Large intestine (tissue), 3 donors: ENCODE measurements at regions not wholly inside any gene's neighbourhood (a gene's known extent, or its start where the extent isn't known, plus 50 kb on each side); places are given as distances from the start of the nearest gene placed in this dataset.

Experiments
- DNase-seq, 2 donors: peaks; one replicate each; pipeline versions ENCODE4 v3.0.0 to v3.0.0-alpha.2; 2013
- H3K27ac ChIP-seq: one replicate; pipeline ENCODE4 v1.5.1; 2013; ENCODE audit warnings: low read length
- H3K27me3 ChIP-seq: 2 replicates; pipeline ENCODE4 v1.6.1; 2013; ENCODE audit warnings: low read length; ENCODE audit not compliant: control insufficient read depth, insufficient read depth
- H3K36me3 ChIP-seq: 2 replicates; pipeline ENCODE4 v1.6.1; 2013; ENCODE audit warnings: low read length; ENCODE audit not compliant: control insufficient read depth, insufficient read depth
- H3K4me1 ChIP-seq: one replicate; pipeline ENCODE4 v1.6.1; 2013; ENCODE audit warnings: low read length; ENCODE audit not compliant: control insufficient read depth, insufficient read depth
- H3K4me3 ChIP-seq: one replicate; pipeline ENCODE4 v1.5.1; 2013; ENCODE audit warnings: low read length
- H3K9me3 ChIP-seq: one replicate; pipeline ENCODE4 v1.6.1; 2013; ENCODE audit warnings: mild to moderate bottlenecking, low read depth, low read length, moderate library complexity; ENCODE audit not compliant: control insufficient read depth
- WGBS: methylation state at CpG from one replicate; pipeline ENCODE4 v1.1.5; 2013; ENCODE audit warnings: low lambda C conversion rate; ENCODE audit not compliant: insufficient coverage; 5-methylcytosine and 5-hydroxymethylcytosine counted together

DNA sequence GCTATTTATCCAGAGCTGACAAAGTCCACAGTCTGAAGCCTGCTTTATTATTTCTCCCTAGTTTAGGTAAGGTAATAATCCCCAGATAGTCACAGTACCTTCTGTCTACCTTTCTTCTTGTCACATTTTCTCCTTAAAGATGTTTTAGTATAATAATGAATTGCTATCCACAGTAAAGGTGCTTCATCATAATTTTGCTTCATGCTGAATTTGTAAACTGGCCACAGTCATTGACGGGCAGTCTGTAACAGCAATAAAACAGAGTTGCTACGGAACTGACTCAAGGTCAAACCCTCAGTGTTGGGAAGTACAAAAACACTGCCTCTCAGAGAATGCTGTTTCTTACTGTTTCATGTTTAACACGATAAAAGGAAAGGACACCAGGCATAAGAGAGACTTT, 195.7 kb downstream of the ZNF608 start:
- no peaks in the 10 kb centered on the region for H3K36me3 ChIP-seq
- H3K9me3 ChIP-seq = no peaks in the 10 kb centered on the region
- no peak overlapping the region for H3K4me3 ChIP-seq
- H3K27me3 ChIP-seq = no peaks in the 10 kb centered on the region
- peak in 1 of 2 donors; percentile 63 for DNase-seq
- H3K27ac ChIP-seq = peak overlapping the region; percentile 10
- H3K4me1 ChIP-seq = no peaks in the 10 kb centered on the region
- WGBS = no CpG with 5 or more reads among the region's 3 CpGs

DNA sequence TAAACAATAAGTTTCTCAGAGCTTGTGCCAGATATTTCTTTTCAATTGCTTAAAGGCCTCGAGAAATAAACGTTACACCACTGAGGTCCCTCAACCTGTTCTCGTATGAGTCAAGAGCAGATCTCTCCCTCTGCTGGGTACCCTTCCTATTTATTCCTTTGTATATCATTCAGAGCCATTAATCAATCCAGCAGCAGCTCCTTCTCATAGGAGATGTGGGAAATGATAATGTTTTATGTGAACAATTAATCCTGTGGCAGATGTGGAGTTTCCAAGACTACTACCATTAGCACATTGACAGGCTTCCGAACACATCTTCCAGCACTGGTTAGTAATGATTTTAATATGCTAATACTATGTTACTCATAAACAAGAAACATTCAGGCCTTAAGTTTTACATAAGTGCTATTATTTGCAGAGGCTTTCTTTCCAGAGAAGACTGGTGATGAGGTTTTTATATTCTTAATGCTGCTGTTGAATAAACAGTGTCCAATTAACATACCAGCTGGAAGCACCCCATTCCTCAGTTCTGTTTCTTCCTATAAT, 196.5 kb downstream of the ZNF608 start:
- H3K27ac ChIP-seq = no peak overlapping the region
- H3K36me3 ChIP-seq = no peaks in the 10 kb centered on the region
- WGBS = 83% methylated on average over 2 of the region's 4 CpGs

DNA sequence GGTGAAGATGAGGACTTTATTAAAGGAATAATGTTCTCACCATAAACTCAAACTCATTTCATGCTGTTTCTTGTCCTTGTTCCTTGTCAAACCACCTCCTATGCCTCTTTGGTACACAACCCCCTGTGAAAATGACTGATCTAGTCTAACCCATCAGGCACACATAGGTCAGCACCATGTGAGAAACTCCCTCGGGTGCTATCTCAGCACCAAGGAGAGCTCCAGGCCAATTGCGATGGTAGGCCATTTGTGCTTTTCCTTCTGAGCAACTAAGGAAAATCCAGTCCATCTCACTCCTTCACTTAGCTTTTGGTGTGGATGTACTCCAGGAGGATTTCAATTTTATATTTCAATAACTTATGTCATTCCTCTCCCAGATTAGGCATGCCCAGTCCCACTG, 199.8 kb downstream of the ZNF608 start:
- no peaks in the 10 kb centered on the region for H3K4me1 ChIP-seq
- WGBS = no CpG with 5 or more reads among the region's 2 CpGs
- H3K9me3 ChIP-seq = no peaks in the 10 kb centered on the region
- no peaks in the 10 kb centered on the region for H3K36me3 ChIP-seq
- H3K4me3 ChIP-seq = no peak overlapping the region
- no peaks in the 10 kb centered on the region for H3K27me3 ChIP-seq
- no peak overlapping the region for H3K27ac ChIP-seq
- DNase-seq = peak in 1 of 2 donors; percentile 27

More for the DNA sequence above, 196.5 kb downstream of the ZNF608 start:
- no peaks in the 10 kb centered on the region for H3K27me3 ChIP-seq
- no peaks in the 10 kb centered on the region for H3K9me3 ChIP-seq
- DNase-seq = no peak
- no peaks in the 10 kb centered on the region for H3K4me1 ChIP-seq
- H3K4me3 ChIP-seq = no peak overlapping the region

DNA sequence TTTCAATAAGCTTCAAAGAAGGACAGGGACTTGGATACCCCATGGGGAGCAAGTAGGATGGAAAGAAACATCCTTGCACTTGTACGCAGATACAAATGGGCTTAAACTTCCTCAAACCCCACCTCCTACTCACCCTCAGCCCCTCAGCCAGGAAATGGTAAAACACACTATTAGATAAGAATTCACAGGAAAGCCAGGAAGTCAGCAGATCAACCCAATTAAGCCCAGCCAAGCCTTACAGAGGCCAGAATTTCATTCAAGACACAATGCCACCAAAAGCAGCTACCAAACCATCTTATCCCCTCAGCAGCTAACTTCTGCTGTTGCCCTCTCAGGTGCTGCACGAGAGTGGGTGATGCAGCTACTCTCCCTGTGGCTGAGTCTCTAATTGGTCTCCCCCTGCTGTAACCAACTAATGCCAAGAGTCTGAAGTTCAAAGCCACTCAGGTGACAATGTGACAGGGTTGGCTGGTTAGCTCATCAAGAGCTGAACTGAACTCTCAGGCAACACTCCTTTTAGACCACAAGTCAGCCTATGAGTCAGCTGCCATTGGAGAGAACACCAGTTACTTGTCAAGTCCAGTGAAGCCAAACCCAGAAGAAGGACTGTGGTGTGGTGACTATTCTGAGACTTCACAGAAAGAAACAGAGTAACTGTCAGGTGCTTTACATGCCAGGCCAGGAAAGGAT, 201.9 kb downstream of the ZNF608 start:
- Histone ChIP-seq H3K9me3 (no peaks in the 10 kb centered on the region), H3K4me3 (no peak overlapping the region), H3K36me3 (no peaks in the 10 kb centered on the region), H3K27ac (no peak overlapping the region), H3K27me3 (no peaks in the 10 kb centered on the region), H3K4me1 (no peaks in the 10 kb centered on the region)
- DNase-seq = peak; percentile 58 to 73
- WGBS = no CpG with 5 or more reads among the region's 2 CpGs

DNA sequence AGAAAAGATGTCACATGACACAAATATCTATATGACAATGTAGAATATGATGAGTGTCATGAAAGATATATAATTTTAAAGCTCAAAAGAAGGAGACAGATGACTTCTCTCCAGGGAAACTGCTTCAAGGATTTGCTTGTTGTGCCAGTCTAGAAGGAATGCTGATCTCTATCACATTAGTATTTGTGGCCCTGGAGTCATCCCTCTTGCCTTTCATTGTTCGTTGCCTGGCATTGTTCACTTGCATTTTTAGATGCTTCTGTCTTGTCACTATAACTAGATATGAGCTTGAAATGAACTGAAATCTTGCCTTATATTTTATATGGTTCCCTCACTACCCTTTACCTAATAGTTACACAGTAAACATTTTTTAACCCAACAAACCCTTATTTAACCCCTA, 207.5 kb downstream of the ZNF608 start:
- no peak overlapping the region for H3K27ac ChIP-seq
- DNase-seq = no peak
- no peaks in the 10 kb centered on the region for H3K27me3 ChIP-seq
- no peaks in the 10 kb centered on the region for H3K36me3 ChIP-seq
- H3K4me3 ChIP-seq = no peak overlapping the region
- no peaks in the 10 kb centered on the region for H3K4me1 ChIP-seq
- no peaks in the 10 kb centered on the region for H3K9me3 ChIP-seq
- WGBS = no CpG with 5 or more reads among the region's 1 CpG

DNA sequence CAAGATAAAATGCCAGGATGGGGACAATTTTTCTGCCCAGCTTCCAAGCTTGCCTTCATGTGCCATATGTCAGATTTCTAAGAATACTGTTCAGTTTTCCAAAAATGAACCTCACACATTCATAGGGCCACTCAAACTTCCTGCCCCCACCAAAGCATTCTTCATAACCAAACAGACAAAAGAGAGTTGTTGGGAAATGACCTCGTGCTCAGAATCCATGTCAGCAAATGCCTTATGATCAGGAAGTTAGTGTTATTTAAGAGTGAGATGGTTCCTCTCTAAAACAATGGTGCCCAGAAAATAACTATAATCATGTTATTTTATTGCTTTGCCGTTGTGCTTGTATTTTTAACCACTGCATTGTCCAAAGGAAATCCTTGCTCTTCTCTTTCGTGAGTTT, 208.2 kb downstream of the ZNF608 start:
- H3K4me3 ChIP-seq = no peak overlapping the region
- H3K27me3 ChIP-seq = no peaks in the 10 kb centered on the region
- no peak for DNase-seq
- no peaks in the 10 kb centered on the region for H3K9me3 ChIP-seq
- WGBS = 94% methylated on average over 3 of the region's 3 CpGs
- H3K4me1 ChIP-seq = no peaks in the 10 kb centered on the region
- no peaks in the 10 kb centered on the region for H3K36me3 ChIP-seq
- H3K27ac ChIP-seq = no peak overlapping the region

DNA sequence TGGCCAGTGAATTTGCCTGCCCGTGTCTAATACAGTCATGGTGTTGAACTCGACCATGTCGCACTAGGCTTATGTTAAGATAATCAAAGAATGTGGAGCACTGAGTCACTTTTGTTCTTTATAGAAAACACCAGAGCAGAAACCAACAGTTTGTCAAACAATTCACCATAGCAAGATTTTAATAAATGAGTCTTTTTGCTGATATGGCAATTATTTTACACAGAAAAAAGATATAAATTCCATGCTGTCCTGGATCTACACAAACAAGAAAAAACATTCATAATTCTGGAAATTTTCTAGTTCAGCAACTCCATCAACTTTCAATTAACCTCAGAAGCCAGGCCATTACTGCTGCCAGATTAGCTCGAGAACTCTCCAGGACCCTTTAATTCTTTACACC, 208.9 kb downstream of the ZNF608 start:
- Histone ChIP-seq H3K36me3 (no peaks in the 10 kb centered on the region), H3K4me1 (no peaks in the 10 kb centered on the region), H3K9me3 (no peaks in the 10 kb centered on the region), H3K27me3 (no peaks in the 10 kb centered on the region), H3K4me3 (no peak overlapping the region), H3K27ac (no peak overlapping the region)
- WGBS = 100% methylated on average over 1 of the region's 4 CpGs
- no peak for DNase-seq

DNA sequence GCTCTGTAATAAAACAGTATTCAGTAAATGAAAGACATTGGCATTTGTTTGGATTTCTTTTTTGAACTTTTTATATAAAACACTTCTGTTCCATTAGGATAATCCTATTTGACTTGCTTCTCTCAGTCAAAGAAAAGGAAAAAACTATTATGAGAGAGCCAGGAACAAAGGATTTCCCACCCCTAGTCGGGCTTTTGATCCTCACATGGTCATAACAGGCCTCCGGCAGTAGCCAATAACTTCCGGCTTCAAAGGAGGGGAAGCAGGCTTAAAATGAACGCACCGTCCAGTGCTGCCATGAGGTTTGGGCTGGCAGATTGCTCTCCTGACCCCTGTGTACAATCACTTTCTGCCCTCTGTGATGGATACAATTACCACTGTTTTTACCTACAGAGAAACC, 209.3 kb downstream of the ZNF608 start:
- H3K4me3 ChIP-seq = no peak overlapping the region
- WGBS = no CpG with 5 or more reads among the region's 5 CpGs
- H3K27me3 ChIP-seq = no peaks in the 10 kb centered on the region
- H3K9me3 ChIP-seq = no peaks in the 10 kb centered on the region
- DNase-seq = no peak
- H3K36me3 ChIP-seq = no peaks in the 10 kb centered on the region
- no peaks in the 10 kb centered on the region for H3K4me1 ChIP-seq
- no peak overlapping the region for H3K27ac ChIP-seq

DNA sequence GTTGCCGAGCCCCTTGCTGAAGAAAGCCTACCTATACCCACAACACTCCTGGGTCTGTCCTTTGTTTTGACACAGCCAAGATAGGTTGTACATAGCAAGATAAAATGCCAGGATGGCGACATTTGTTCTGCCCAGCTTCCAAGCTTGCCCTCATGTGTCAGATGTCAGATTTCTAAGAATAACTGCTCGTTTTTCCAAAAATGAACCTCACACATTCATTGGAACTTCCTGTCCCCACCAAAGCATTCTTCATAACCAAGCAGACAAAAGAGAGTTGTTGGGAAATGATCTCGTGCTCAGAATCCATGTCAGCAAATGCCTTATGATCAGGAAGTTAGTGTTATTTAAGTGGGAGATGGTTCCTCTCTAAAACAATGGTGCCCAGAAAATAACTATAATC, 210.1 kb downstream of the ZNF608 start:
- Histone ChIP-seq H3K27me3 (no peaks in the 10 kb centered on the region), H3K36me3 (no peaks in the 10 kb centered on the region), H3K4me3 (no peak overlapping the region), H3K4me1 (no peaks in the 10 kb centered on the region), H3K9me3 (no peaks in the 10 kb centered on the region), H3K27ac (no peak overlapping the region)
- no peak for DNase-seq
- 100% methylated on average over 1 of the region's 4 CpGs for WGBS

DNA sequence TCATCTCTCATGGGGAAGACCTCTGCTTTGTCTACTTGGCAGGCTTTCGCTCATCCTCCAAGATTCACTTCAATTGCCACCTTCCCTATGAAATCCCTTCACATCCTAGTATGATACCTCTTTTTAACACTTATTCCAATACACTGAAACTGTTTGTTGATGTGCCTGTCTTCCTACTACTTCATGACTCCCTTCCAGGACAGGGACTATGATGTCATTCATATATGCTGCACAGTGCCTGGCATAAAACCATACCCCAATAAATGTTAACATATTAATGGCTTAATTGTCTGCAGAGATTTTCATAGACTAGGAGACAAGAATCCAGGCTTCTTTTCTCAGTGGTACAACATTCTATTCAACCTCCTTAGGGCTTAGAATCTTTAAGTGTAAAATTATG, 215.5 kb downstream of the ZNF608 start:
- H3K27me3 ChIP-seq = no peaks in the 10 kb centered on the region
- no peaks in the 10 kb centered on the region for H3K9me3 ChIP-seq
- no peak for DNase-seq
- H3K36me3 ChIP-seq = no peaks in the 10 kb centered on the region
- H3K27ac ChIP-seq = no peak overlapping the region
- no CpG with 5 or more reads among the region's 1 CpG for WGBS
- H3K4me3 ChIP-seq = no peak overlapping the region
- peaks cover 12% of the 10 kb centered on the region for H3K4me1 ChIP-seq

DNA sequence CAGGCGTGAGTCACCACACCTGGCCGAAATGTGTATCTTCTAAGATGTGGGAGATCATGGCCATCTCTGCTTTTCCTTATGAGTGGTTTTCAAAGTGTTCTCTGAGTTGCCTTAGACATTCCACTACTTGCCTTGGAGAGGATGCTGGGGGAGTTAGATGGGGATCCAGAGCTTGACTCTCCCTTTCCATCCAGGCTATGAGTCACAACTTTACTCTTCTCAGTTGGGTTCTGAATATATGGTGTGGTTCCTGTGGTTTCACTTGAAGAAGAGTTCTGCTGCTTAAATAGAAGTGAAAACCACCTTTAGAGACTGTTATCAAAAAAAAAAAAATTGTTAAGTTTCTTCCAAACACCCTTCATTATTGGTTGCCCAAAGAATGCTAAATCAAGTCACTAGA, 217.6 kb downstream of the ZNF608 start:
- no peaks in the 10 kb centered on the region for H3K36me3 ChIP-seq
- no peaks in the 10 kb centered on the region for H3K27me3 ChIP-seq
- peaks cover 12% of the 10 kb centered on the region for H3K4me1 ChIP-seq
- H3K4me3 ChIP-seq = no peak overlapping the region
- WGBS = no CpG with 5 or more reads among the region's 2 CpGs
- no peak overlapping the region for H3K27ac ChIP-seq
- H3K9me3 ChIP-seq = no peaks in the 10 kb centered on the region
- no peak for DNase-seq
